ENCODE measurements at regions not wholly inside any gene's neighbourhood (a gene's known extent, or its start where the extent isn't known, plus 50 kb on each side); places are given as distances from the start of the nearest gene placed in this dataset.

DNA sequence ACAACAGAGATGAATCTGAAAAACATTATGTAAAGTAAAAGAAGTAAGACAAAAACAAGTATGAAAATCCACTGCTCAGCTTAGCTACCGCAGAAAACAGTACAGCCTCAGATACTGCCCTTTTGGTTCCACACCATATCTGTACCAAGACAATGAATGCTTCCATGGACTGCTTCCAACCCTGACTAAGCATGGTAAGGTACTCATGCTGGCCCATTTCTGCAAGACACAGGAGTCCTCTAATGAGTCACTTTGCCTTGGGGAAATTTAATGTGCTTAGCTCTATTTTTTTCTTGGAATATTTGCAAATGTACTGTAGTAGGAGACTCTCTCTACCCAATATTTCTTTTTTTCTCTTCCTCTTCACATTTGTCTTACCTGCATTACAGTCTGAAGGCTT is 931.7 kb upstream of the HS3ST1 start:
- TF ChIP-seq POLR2A (IDR thresholded peaks at IDR 0.05) = no peak
- TF ChIP-seq, protein P1, sequence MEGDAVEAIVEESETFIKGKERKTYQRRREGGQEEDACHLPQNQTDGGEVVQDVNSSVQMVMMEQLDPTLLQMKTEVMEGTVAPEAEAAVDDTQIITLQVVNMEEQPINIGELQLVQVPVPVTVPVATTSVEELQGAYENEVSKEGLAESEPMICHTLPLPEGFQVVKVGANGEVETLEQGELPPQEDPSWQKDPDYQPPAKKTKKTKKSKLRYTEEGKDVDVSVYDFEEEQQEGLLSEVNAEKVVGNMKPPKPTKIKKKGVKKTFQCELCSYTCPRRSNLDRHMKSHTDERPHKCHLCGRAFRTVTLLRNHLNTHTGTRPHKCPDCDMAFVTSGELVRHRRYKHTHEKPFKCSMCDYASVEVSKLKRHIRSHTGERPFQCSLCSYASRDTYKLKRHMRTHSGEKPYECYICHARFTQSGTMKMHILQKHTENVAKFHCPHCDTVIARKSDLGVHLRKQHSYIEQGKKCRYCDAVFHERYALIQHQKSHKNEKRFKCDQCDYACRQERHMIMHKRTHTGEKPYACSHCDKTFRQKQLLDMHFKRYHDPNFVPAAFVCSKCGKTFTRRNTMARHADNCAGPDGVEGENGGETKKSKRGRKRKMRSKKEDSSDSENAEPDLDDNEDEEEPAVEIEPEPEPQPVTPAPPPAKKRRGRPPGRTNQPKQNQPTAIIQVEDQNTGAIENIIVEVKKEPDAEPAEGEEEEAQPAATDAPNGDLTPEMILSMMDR (IDR thresholded peaks at IDR 0.05) = no peak

Data from tibial nerve (tissue), 3 donors.